OCI-LY1 (cell line): ENCODE measurements at regions not wholly inside any gene's neighbourhood (a gene's known extent, or its start where the extent isn't known, plus 50 kb on each side); places are given as distances from the start of the nearest gene placed in this dataset.

Experiments
- H2AFZ ChIP-seq: fragments of 200-600 bp; sonication (generic), shearing (Covaris generic); 2 replicates; pipeline ENCODE4 v1.6.0; 2014; ENCODE audit warnings: antibody characterized with exemption, mild to moderate bottlenecking, low read length
- H3F3A ChIP-seq: fragments of 200-600 bp; sonication (generic), shearing (Covaris generic); 2 replicates; pipeline ENCODE4 v1.6.0; 2014; ENCODE audit warnings: mild to moderate bottlenecking, antibody characterized with exemption, low read length, moderate library complexity; ENCODE audit not compliant: insufficient read depth
- H3K27ac ChIP-seq: fragments of 200-600 bp; sonication (generic); 2 replicates; pipeline ENCODE4 v1.5.1; 2014; ENCODE audit warnings: low read length, mixed run types, mild to moderate bottlenecking, low read depth; ENCODE audit not compliant: poor library complexity, severe bottlenecking
- H3K27me3 ChIP-seq: fragments of 200-600 bp; sonication (generic); 2 replicates; pipeline ENCODE4 v1.6.0; 2014; ENCODE audit warnings: antibody characterized with exemption, mild to moderate bottlenecking, low read length, moderate library complexity; ENCODE audit not compliant: insufficient read depth
- H3K36me3 ChIP-seq: fragments of 200-600 bp; sonication (generic); 2 replicates; pipeline ENCODE4 v1.6.1; 2014; ENCODE audit warnings: mild to moderate bottlenecking, antibody characterized with exemption, low read length, moderate library complexity, mixed read lengths; ENCODE audit not compliant: insufficient read depth
- H3K4me1 ChIP-seq: fragments of 200-600 bp; sonication (generic); 2 replicates; pipeline ENCODE4 v1.5.1; 2014; ENCODE audit warnings: mild to moderate bottlenecking, low read length, moderate library complexity; ENCODE audit not compliant: insufficient read depth, severe bottlenecking
- H3K4me2 ChIP-seq: fragments of 200-600 bp; sonication (generic), shearing (Covaris generic); 2 replicates; pipeline ENCODE4 v1.6.1; 2014; ENCODE audit warnings: low read length
- H3K4me3 ChIP-seq: fragments of 200-600 bp; sonication (generic); 2 replicates; pipeline ENCODE4 v1.5.1; 2014; ENCODE audit warnings: low read length, low read depth, mild to moderate bottlenecking, mixed read lengths; ENCODE audit not compliant: poor library complexity, severe bottlenecking
- H3K79me2 ChIP-seq: fragments of 200-600 bp; shearing (Covaris generic); 2 replicates; pipeline ENCODE4 v1.6.1; 2016; ENCODE audit warnings: mixed run types, low read length, mixed read lengths; ENCODE audit not compliant: insufficient read depth
- H3K9ac ChIP-seq: fragments of 200-600 bp; sonication (generic), shearing (Covaris generic); 2 replicates; pipeline ENCODE4 v1.6.1; 2014; ENCODE audit warnings: mild to moderate bottlenecking, low read length, mixed read lengths
- H3K9me2 ChIP-seq: fragments of 200-600 bp; sonication (generic), shearing (Covaris generic); 2 replicates; pipeline ENCODE4 v1.6.1; 2014; ENCODE audit warnings: low read depth, mild to moderate bottlenecking, low read length, mixed read lengths
- H3K9me3 ChIP-seq: fragments of 200-600 bp; shearing (Covaris generic); 2 replicates; pipeline ENCODE4 v1.6.1; 2014; ENCODE audit warnings: low read length, mixed read lengths
- H4K20me1 ChIP-seq: fragments of 200-600 bp; sonication (generic), shearing (Covaris generic); 2 replicates; pipeline ENCODE4 v1.6.0; 2016; ENCODE audit warnings: mild to moderate bottlenecking, low read length; ENCODE audit not compliant: insufficient read depth
- EZH2 ChIP-seq: fragments of 200-600 bp; sonication (generic), shearing (Covaris generic); IDR thresholded peaks from 2 replicates; pipeline ENCODE4 v1.8.0; 2017; ENCODE audit warnings: borderline replicate concordance, mixed run types, mild to moderate bottlenecking, antibody characterized with exemption, low read length, moderate library complexity, mixed read lengths
- TF ChIP-seq, protein P1 (sequence below): fragments of 200-600 bp; sonication (generic), shearing (Covaris generic); IDR thresholded peaks from 2 replicates; pipeline ENCODE4 v1.5.1; 2017; ENCODE audit warnings: mild to moderate bottlenecking, antibody characterized with exemption, low read length, moderate library complexity, mixed read lengths

DNA sequence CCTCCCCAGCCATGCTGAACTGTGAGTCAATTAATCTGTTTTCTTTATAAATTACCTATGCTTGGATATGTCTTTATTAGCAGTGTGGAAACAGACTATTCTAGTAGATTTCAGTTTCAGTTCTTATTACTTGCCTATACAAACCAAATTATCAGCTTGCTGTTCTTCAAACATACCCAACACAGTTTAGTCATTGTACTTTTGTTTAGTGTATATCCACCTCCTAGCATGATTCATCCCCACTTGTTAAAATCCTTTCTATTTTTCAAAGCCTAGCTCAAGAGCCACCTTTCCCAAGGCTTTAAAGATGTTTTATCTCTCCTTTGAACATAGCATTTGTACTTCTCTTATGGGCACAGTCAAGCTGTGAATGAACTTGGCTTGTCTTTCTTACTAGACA is 195.6 kb upstream of the ZRANB2 start:
- Histone ChIP-seq H3K9me2 (no peaks in the 10 kb centered on the region), H3K27me3 (no peaks in the 10 kb centered on the region), H3K79me2 (no peaks in the 10 kb centered on the region), H3K9ac (no peak overlapping the region), H3K4me1 (no peaks in the 10 kb centered on the region), H3K36me3 (no peaks in the 10 kb centered on the region), H3K27ac (no peak overlapping the region), H2AFZ (no peak overlapping the region), H3K4me2 (no peak overlapping the region), H3K4me3 (no peak overlapping the region), H4K20me1 (no peaks in the 10 kb centered on the region), H3F3A (no peaks in the 10 kb centered on the region), H3K9me3 (no peaks in the 10 kb centered on the region)
- TF ChIP-seq, protein P1, sequence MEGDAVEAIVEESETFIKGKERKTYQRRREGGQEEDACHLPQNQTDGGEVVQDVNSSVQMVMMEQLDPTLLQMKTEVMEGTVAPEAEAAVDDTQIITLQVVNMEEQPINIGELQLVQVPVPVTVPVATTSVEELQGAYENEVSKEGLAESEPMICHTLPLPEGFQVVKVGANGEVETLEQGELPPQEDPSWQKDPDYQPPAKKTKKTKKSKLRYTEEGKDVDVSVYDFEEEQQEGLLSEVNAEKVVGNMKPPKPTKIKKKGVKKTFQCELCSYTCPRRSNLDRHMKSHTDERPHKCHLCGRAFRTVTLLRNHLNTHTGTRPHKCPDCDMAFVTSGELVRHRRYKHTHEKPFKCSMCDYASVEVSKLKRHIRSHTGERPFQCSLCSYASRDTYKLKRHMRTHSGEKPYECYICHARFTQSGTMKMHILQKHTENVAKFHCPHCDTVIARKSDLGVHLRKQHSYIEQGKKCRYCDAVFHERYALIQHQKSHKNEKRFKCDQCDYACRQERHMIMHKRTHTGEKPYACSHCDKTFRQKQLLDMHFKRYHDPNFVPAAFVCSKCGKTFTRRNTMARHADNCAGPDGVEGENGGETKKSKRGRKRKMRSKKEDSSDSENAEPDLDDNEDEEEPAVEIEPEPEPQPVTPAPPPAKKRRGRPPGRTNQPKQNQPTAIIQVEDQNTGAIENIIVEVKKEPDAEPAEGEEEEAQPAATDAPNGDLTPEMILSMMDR, result no peak
- TF ChIP-seq EZH2, result no peak

- Histone ChIP-seq H3K27ac (no peak overlapping the region), H3K27me3 (no peaks in the 10 kb centered on the region), H3F3A (no peaks in the 10 kb centered on the region), H3K4me1 (no peaks in the 10 kb centered on the region), H2AFZ (no peak overlapping the region), H3K9ac (no peak overlapping the region), H3K9me2 (no peaks in the 10 kb centered on the region), H3K4me2 (no peak overlapping the region), H3K9me3 (no peaks in the 10 kb centered on the region), H3K36me3 (no peaks in the 10 kb centered on the region), H4K20me1 (no peaks in the 10 kb centered on the region), H3K79me2 (no peaks in the 10 kb centered on the region), H3K4me3 (no peak overlapping the region)
- TF ChIP-seq, protein P1, result no peak
- TF ChIP-seq EZH2, result no peak
These were observed 192.5 kb upstream of the ZRANB2 start for GRCh38 chr1:71273334-71273733.

DNA sequence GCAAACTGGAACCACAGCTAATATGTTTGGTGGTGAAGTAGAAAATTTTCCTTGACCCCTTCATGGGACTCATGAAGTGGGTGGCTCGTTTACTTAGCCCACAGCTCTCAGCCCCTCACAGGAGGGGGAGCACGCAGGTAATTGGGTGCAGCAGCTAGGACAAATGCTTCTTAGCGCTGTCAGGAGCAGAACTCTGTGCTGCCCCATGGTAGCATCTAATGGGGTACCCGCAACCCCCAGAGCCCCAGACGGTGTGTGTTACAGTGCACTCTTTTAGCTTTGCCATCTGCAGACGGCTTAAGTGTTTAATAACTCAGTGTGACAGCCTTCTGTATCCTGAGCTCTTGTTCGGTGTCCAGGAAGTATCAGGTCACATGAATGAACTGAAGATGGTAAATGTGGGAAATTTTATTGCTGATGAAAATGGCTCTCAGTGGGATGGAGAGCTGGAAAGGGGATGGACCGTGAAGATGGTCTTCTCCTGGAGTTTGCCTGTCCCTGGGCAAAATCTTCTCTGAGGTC is 189.6 kb upstream of the ZRANB2 start:
- Histone ChIP-seq H3K4me3 (no peak overlapping the region), H2AFZ (no peak overlapping the region), H3K4me2 (no peak overlapping the region), H3K9me3 (no peaks in the 10 kb centered on the region), H3F3A (no peaks in the 10 kb centered on the region), H4K20me1 (no peaks in the 10 kb centered on the region), H3K79me2 (no peaks in the 10 kb centered on the region), H3K27me3 (no peaks in the 10 kb centered on the region), H3K27ac (no peak overlapping the region), H3K9ac (no peak overlapping the region), H3K9me2 (no peaks in the 10 kb centered on the region), H3K36me3 (no peaks in the 10 kb centered on the region), H3K4me1 (no peaks in the 10 kb centered on the region)
- TF ChIP-seq, protein P1, result no peak
- TF ChIP-seq EZH2, result no peak
